Nephron progenitor cell (in vitro differentiated cells): ENCODE measurements at regions not wholly inside any gene's neighbourhood (a gene's known extent, or its start where the extent isn't known, plus 50 kb on each side); places are given as distances from the start of the nearest gene placed in this dataset.

Source experiments
- DNase-seq: peaks from one replicate; pipeline ENCODE4 v3.0.0; 2021
- H3K27ac Mint-ChIP-seq: 2 replicates; pipeline ENCODE4 v1.8.0; 2021; ENCODE audit warnings: mild to moderate bottlenecking, moderate library complexity, mixed read lengths
- H3K27me3 Mint-ChIP-seq: 2 replicates; pipeline ENCODE4 v1.8.0; 2021; ENCODE audit warnings: mild to moderate bottlenecking, low read depth, mixed read lengths; ENCODE audit not compliant: poor library complexity
- H3K36me3 Mint-ChIP-seq: 2 replicates; pipeline ENCODE4 v1.8.0; 2021; ENCODE audit warnings: low read depth, mixed read lengths
- H3K4me1 Mint-ChIP-seq: 2 replicates; pipeline ENCODE4 v1.8.0; 2021; ENCODE audit warnings: mixed read lengths
- H3K4me3 Mint-ChIP-seq: 2 replicates; pipeline ENCODE4 v1.8.0; 2021; ENCODE audit warnings: mild to moderate bottlenecking, moderate library complexity, mixed read lengths
- H3K9me3 Mint-ChIP-seq: 2 replicates; pipeline ENCODE4 v1.8.0; 2021; ENCODE audit warnings: mild to moderate bottlenecking, moderate library complexity, mixed read lengths
- CTCF ChIP-seq: fragments of 200-600 bp; sonication (generic); IDR thresholded peaks from 2 replicates; pipeline ENCODE4 v1.5.0; 2021; ENCODE audit warnings: antibody characterized with exemption

DNA sequence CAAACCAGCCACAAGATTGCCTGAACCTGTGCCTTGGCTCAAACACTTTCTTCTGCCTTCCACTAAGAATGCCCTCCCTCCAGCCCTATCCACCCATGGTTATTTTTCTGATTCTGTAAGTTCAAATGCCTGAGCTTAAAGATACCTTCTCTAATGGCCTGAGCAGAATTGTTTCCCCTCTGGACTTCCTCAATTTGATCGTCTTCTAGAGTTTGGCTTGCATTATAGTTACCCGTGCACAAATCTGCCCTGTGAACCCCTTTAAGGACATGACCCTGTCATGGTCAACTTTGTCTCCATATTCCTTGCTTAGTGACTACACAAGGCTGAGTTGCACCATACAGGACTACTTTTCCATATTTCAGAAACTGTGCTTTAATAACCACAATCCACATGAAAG is 481.0 kb downstream of the FOXO1 start:
- peaks cover 28% of the 10 kb centered on the region for H3K4me1 Mint-ChIP-seq
- no peak overlapping the region for H3K4me3 Mint-ChIP-seq
- no peak overlapping the region for H3K27ac Mint-ChIP-seq
- peaks cover 3% of the 10 kb centered on the region for H3K27me3 Mint-ChIP-seq
- H3K9me3 Mint-ChIP-seq: no peaks in the 10 kb centered on the region
- H3K36me3 Mint-ChIP-seq: no peaks in the 10 kb centered on the region
- no peak for TF ChIP-seq CTCF
- no peak for DNase-seq

DNA sequence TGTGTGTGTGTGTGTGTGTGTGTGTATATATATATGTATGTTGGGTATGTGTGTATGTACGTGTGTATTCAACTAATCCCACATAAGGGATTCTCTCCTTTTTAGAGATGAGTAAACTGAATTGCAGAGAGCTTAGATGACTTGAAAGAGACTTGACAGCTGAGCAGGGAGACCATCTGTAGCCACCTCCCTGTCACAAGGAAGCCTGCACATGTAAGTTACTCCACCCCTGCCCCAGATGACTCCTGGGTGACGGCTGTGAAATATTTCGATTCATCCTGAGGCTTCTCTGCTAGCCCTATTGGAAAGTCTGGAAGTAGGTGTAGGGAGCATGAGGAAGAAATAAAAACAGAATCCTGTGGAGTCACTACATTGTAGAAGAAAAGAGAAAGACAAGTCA is 480.4 kb downstream of the FOXO1 start:
- Mint-ChIP-seq H3K4me1 (peaks cover 34% of the 10 kb centered on the region), H3K9me3 (no peaks in the 10 kb centered on the region), H3K36me3 (no peaks in the 10 kb centered on the region), H3K27ac (no peak overlapping the region), H3K27me3 (peaks cover 3% of the 10 kb centered on the region), H3K4me3 (no peak overlapping the region)
- no peak for DNase-seq
- TF ChIP-seq CTCF: no peak

GRCh38 chr13:40186626-40187323 is 479.7 kb downstream of the FOXO1 start:
- no peak overlapping the region for H3K27ac Mint-ChIP-seq
- H3K27me3 Mint-ChIP-seq: peaks cover 3% of the 10 kb centered on the region
- TF ChIP-seq CTCF: no peak
- no peak overlapping the region for H3K4me3 Mint-ChIP-seq
- H3K9me3 Mint-ChIP-seq: no peaks in the 10 kb centered on the region
- DNase-seq: no peak
- H3K4me1 Mint-ChIP-seq: peaks cover 41% of the 10 kb centered on the region
- H3K36me3 Mint-ChIP-seq: no peaks in the 10 kb centered on the region

DNA sequence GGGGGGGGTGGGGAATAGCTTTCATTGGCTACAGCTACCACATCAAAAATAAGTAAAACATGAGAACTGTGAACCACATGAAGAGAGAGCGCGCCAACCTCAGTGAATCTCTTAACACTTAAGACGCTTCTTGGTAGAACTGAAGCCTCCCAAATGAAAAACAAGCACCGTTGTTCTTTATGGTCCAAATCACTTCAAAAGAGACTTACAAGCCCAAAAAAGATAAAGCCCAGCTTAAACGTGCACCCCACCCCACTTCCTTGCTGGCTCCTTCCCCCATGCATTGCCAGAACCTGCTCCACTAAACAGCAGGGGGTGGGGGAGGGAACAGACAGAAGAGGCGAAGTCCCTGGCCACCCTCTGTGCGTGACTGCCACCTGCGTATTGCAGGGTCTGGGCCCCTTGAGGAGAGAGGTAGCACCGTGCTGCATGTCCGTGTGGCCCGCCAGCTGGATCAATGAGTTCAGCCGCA is 479.1 kb downstream of the FOXO1 start:
- H3K4me3 Mint-ChIP-seq: no peak overlapping the region
- no peak overlapping the region for H3K27ac Mint-ChIP-seq
- H3K9me3 Mint-ChIP-seq: no peaks in the 10 kb centered on the region
- H3K27me3 Mint-ChIP-seq: peaks cover 3% of the 10 kb centered on the region
- no peak for DNase-seq
- peaks cover 41% of the 10 kb centered on the region for H3K4me1 Mint-ChIP-seq
- H3K36me3 Mint-ChIP-seq: no peaks in the 10 kb centered on the region
- TF ChIP-seq CTCF: no peak

DNA sequence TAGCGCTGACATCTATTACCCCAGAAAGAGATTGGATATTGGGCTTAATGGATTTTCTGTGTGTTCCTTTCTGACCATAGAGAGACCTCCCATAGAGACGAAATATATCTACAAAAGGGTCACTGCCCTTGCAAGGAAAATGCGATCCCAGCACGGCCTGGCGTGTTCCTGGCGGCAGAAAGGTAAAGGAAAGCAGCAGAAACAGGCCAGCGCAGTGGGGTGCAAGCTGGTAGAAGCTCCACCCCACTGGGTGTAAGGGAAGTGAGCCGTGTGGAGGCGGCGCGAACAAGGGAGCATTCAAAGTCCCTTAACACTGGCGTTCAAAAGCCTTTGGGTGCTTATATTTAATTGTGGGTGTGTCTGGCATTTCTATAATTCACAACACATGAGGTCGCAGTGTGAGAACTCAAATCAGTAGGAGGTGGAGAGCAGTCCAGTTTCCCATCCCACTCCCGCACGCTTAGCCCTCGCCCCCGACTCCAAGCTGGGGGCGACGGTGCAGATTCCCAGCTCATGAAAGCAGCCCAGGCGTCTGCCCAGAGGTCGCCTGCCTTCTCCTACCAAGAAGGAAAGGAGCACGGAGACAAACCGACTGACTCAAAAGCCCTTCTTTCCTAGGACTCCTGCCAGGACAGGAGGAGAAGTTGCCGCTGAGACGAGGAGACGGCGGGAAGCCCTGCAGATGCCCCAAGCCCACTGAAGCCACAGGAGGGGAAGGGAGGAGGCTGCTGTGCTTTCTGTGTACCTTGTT is 478.4 kb downstream of the FOXO1 start:
- Mint-ChIP-seq H3K4me3 (no peak overlapping the region), H3K4me1 (peaks cover 41% of the 10 kb centered on the region), H3K27ac (no peak overlapping the region), H3K9me3 (no peaks in the 10 kb centered on the region), H3K36me3 (no peaks in the 10 kb centered on the region), H3K27me3 (peaks cover 3% of the 10 kb centered on the region)
- no peak for DNase-seq
- TF ChIP-seq CTCF: no peak
